HG03354 (cell line): ENCODE measurements at regions not wholly inside any gene's neighbourhood (a gene's known extent, or its start where the extent isn't known, plus 50 kb on each side); places are given as distances from the start of the nearest gene placed in this dataset.
"Not testable (repeated sequence)": the region's sequence is repeated elsewhere in the genome, so short reads cannot be mapped to it uniquely, and the experiment has no call there.

Experiments used
- ATAC-seq: cut with Tn5 transposase; IDR thresholded peaks from one replicate; pipeline ENCODE4 v1.9.1; 2021; ENCODE audit warnings: mild to moderate bottlenecking; ENCODE audit not compliant: unreplicated experiment, poor library complexity, severe bottlenecking

GRCh38 chr6:81981812-81982211, 229.3 kb upstream of the TENT5A start:
- no peak for ATAC-seq

GRCh38 chr6:81979767-81980166, 227.3 kb upstream of the TENT5A start:
- ATAC-seq = no peak

GRCh38 chr6:81979329-81979728, 226.8 kb upstream of the TENT5A start:
- no peak for ATAC-seq

- ATAC-seq = no peak
Observed at GRCh38 chr6:81978230-81978629, 225.7 kb upstream of the TENT5A start.

- no peak for ATAC-seq
Observed at GRCh38 chr6:81977486-81977885, 225.0 kb upstream of the TENT5A start.

GRCh38 chr6:81969814-81970213, 217.3 kb upstream of the TENT5A start:
- no peak for ATAC-seq

GRCh38 chr6:81969011-81969410, 216.5 kb upstream of the TENT5A start:
- no peak for ATAC-seq

- no peak for ATAC-seq
Observed at GRCh38 chr6:81966968-81967367, 214.5 kb upstream of the TENT5A start.

GRCh38 chr6:81962198-81962597, 209.7 kb upstream of the TENT5A start:
- ATAC-seq = no peak

GRCh38 chr6:81950877-81951276, 198.4 kb upstream of the TENT5A start:
- no peak for ATAC-seq

GRCh38 chr6:81948861-81949260, 196.4 kb upstream of the TENT5A start:
- ATAC-seq = no peak

- not testable (repeated sequence) for ATAC-seq
Observed at GRCh38 chr6:81948196-81948595, 195.7 kb upstream of the TENT5A start.

GRCh38 chr6:81944661-81945060, 192.2 kb upstream of the TENT5A start:
- no peak for ATAC-seq

GRCh38 chr6:81942842-81943241, 190.4 kb upstream of the TENT5A start:
- not testable (repeated sequence) for ATAC-seq

- ATAC-seq = no peak
Observed at GRCh38 chr6:81942067-81942370, 189.5 kb upstream of the TENT5A start.

- ATAC-seq = no peak
Observed at GRCh38 chr6:81940451-81940985, 188.0 kb upstream of the TENT5A start.

GRCh38 chr6:81939766-81940165, 187.3 kb upstream of the TENT5A start:
- no peak for ATAC-seq

GRCh38 chr6:81938991-81939732, 186.7 kb upstream of the TENT5A start:
- ATAC-seq = no peak

GRCh38 chr6:81938014-81938856, 185.8 kb upstream of the TENT5A start:
- peak; percentile 93 for ATAC-seq

- ATAC-seq = no peak
Observed at GRCh38 chr6:81937296-81937937, 184.9 kb upstream of the TENT5A start.

- no peak for ATAC-seq
Observed at GRCh38 chr6:81934936-81935335, 182.5 kb upstream of the TENT5A start.
